K562 (cell line): ENCODE measurements at regions not wholly inside any gene's neighbourhood (a gene's known extent, or its start where the extent isn't known, plus 50 kb on each side); places are given as distances from the start of the nearest gene placed in this dataset.

ENCODE experiments used
- ATAC-seq: fragments of 200-7000 bp; cut with Tn5 transposase; 3 replicates; pipeline ENCODE4 v1.9.1; 2020; ENCODE audit warnings: moderate library complexity
- BruUV-seq: library from RNA; stranded (reverse); fragments of 400-500 nt; replicated peaks from 2 replicates; lab custom pipeline; 2021; lab: Mats Ljungman, UMichigan
- CTCF ChIA-PET: fragments of 300-600 bp; formaldehyde crosslinking; extraction: SDS; loops from one replicate; lab custom pipeline; 2021; ENCODE audit warnings: low intra/inter-chr PET ratio; lab: Yijun Ruan, JAX
- POLR2A ChIA-PET: fragments of 300-600, 350-650 bp; sonication (Branson Sonifier 250); formaldehyde crosslinking; extraction: SDS; loops from one replicate; lab custom pipeline; 2021; ENCODE audit warnings: antibody characterized with exemption, inconsistent platforms; lab: Yijun Ruan, JAX
- DNase-seq, 4 experiments: peaks; one replicate each; pipeline versions ENCODE4 v3.0.0 to v3.0.0-alpha.2; 2011 to 2018; ENCODE audit warnings: low spot score in 3 of 4, mixed read lengths in 3 of 4; ENCODE audit errors: extremely low read depth in 1 of 4
- FAIRE-seq: peaks from 2 replicates; lab custom pipeline; 2011; peaks lifted over from hg19 to GRCh38; lab: Jason Lieb, UNC
- H2AFZ ChIP-seq: 2 replicates; pipeline ENCODE4 v1.6.0; 2011; ENCODE audit warnings: low read depth, low read length, control low read depth, inconsistent platforms
- H3K27ac ChIP-seq: fragments of 200-600 bp; 3 replicates; pipeline ENCODE4 v1.8.0; 2011; ENCODE audit warnings: low read depth, mild to moderate bottlenecking, control low read depth, inconsistent platforms, low read length, moderate library complexity, mixed read lengths; ENCODE audit errors: extremely low read depth
- H3K27me3 ChIP-seq, 2 experiments: fragments of 300-600 bp in 1 of 2; 2 replicates in 1 of 2; 3 replicates in 1 of 2; pipeline versions ENCODE4 v1.6.0 to v1.8.0; 2011; ENCODE audit warnings: inconsistent platforms in 2 of 2, low read length in 2 of 2, mild to moderate bottlenecking in 1 of 2, mixed read lengths in 1 of 2, moderate library complexity in 1 of 2; ENCODE audit not compliant: control insufficient read depth in 2 of 2, insufficient read depth in 2 of 2
- H3K36me3 ChIP-seq: fragments of 300-600 bp; 3 replicates; pipeline ENCODE4 v1.8.0; 2011; ENCODE audit warnings: mild to moderate bottlenecking, low read length, inconsistent platforms; ENCODE audit not compliant: control insufficient read depth, insufficient read depth
- H3K4me1 ChIP-seq, 2 experiments: fragments of 200-600 bp in 1 of 2; replicated peaks in 1 of 2; 2 replicates in 1 of 2; 3 replicates in 1 of 2; pipeline versions ENCODE4 v1.5.1 to v1.8.0; 2011; ENCODE audit warnings: inconsistent platforms in 2 of 2, low read length in 2 of 2, mild to moderate bottlenecking in 1 of 2, mixed read lengths in 1 of 2, moderate library complexity in 1 of 2; ENCODE audit not compliant: control insufficient read depth in 2 of 2, insufficient read depth in 2 of 2
- H3K4me2 ChIP-seq: 2 replicates; pipeline ENCODE4 v1.6.1; 2011; ENCODE audit warnings: low read length, control low read depth, inconsistent platforms, mixed read lengths; ENCODE audit not compliant: insufficient read depth
- H3K4me3 ChIP-seq: fragments of 200-600 bp; sonication (generic), shearing (Covaris generic); 2 replicates; pipeline ENCODE4 v1.5.1; 2016; ENCODE audit warnings: control low read depth, inconsistent platforms
- H3K79me2 ChIP-seq: fragments of 200-600 bp; 3 replicates; pipeline ENCODE4 v1.8.0; 2011; ENCODE audit warnings: low read length, inconsistent platforms; ENCODE audit not compliant: control insufficient read depth, insufficient read depth
- H3K9ac ChIP-seq, 2 experiments: 2 replicates each; pipeline versions ENCODE4 v1.6.0 to v1.6.1; 2011; ENCODE audit warnings: low read depth in 2 of 2, low read length in 2 of 2, control low read depth in 1 of 2, inconsistent platforms in 1 of 2, mild to moderate bottlenecking in 1 of 2, mixed read lengths in 1 of 2; ENCODE audit not compliant: insufficient read depth in 1 of 2
- H3K9me1 ChIP-seq: one replicate; pipeline ENCODE4 v1.6.0; 2011; ENCODE audit warnings: inconsistent platforms, mild to moderate bottlenecking, low read length, moderate library complexity; ENCODE audit not compliant: control insufficient read depth, insufficient read depth
- H3K9me3 ChIP-seq: replicated peaks from 2 replicates; pipeline ENCODE4 v1.5.1; 2011; ENCODE audit warnings: low read depth, low read length, inconsistent platforms; ENCODE audit not compliant: control insufficient read depth, insufficient read depth
- H4K20me1 ChIP-seq: replicated peaks from 2 replicates; pipeline ENCODE4 v1.6.1; 2011; ENCODE audit warnings: low read length, inconsistent platforms, mixed read lengths; ENCODE audit not compliant: control insufficient read depth, insufficient read depth
- ELF1 ChIP-seq: fragments of 200-800 bp; sonication (Bioruptor generic); IDR thresholded peaks from 2 replicates; pipeline ENCODE4 v1.6.1; 2016; ENCODE audit warnings: missing genetic modification characterization, missing compliant biosample characterization
- GATAD2A ChIP-seq: fragments of 450-650 bp; IDR thresholded peaks from 2 replicates; pipeline ENCODE4 v1.6.1; 2017
- MIER1 ChIP-seq: fragments of 450-650 bp; IDR thresholded peaks from 2 replicates; pipeline ENCODE4 v1.6.1; 2016; ENCODE audit warnings: antibody characterized with exemption, mild to moderate bottlenecking, low read depth
- NFXL1 ChIP-seq: fragments of 450-650 bp; formaldehyde crosslinking; IDR thresholded peaks from 2 replicates; pipeline ENCODE4 v1.4.0; 2021; ENCODE audit warnings: mild to moderate bottlenecking
- RBM22 ChIP-seq: fragments of 200-400 bp; formaldehyde crosslinking; IDR thresholded peaks from 2 replicates; pipeline ENCODE4 v1.6.1; 2018; ENCODE audit warnings: low read length, low read depth; ENCODE audit not compliant: poor library complexity, severe bottlenecking
- SNIP1 ChIP-seq: fragments of 450-650 bp; IDR thresholded peaks from 2 replicates; pipeline ENCODE4 v1.7.1; 2017; ENCODE audit warnings: low read depth, mild to moderate bottlenecking
- SNRNP70 ChIP-seq: fragments of 200-400 bp; formaldehyde crosslinking; optimal IDR thresholded peaks from 2 replicates; pipeline ENCODE3; 2017; ENCODE audit warnings: low read depth, low read length
- STAT6 ChIP-seq: sonication (generic); formaldehyde crosslinking; IDR thresholded peaks from 2 replicates; pipeline ENCODE4 v1.8.1; 2023; ENCODE audit warnings: mild to moderate bottlenecking, missing genetic modification reagents
- TARDBP ChIP-seq: fragments of 450-650 bp; IDR thresholded peaks from 2 replicates; pipeline ENCODE4 v1.6.1; 2016
- ZNF143 ChIP-seq: sonication (generic); formaldehyde crosslinking; IDR thresholded peaks from 2 replicates; pipeline ENCODE4 v1.9.0; 2022; ENCODE audit warnings: mild to moderate bottlenecking, missing genetic modification reagents
- ZNF445 ChIP-seq: fragments of 250-450 bp; sonication (Bioruptor Pico); IDR thresholded peaks from 2 replicates; pipeline ENCODE4 v1.4.0; 2020; ENCODE audit warnings: low read depth, mild to moderate bottlenecking, moderate library complexity
- ZNF699 ChIP-seq: fragments of 250-450 bp; sonication (Bioruptor Pico); IDR thresholded peaks from 2 replicates; pipeline ENCODE4 v1.8.0; 2021; ENCODE audit warnings: mild to moderate bottlenecking, moderate library complexity; ENCODE audit not compliant: insufficient replicate concordance
- WGBS: fragments of 100-300 bp; shearing (Covaris generic); methylation state at CpG from one replicate; pipeline ENCODE4 v1.1.6; 2016; ENCODE audit warnings: low coverage, mixed read lengths; ENCODE audit not compliant: insufficient coverage; ENCODE audit errors: missing lambda C conversion rate; 5-methylcytosine and 5-hydroxymethylcytosine counted together
- in situ Hi-C: fragments of 300-500 bp; cut with MboI; formaldehyde crosslinking; loops from 4 replicates; pipeline ENCODE4 v1.15.0; 2018; ENCODE audit warnings: inconsistent platforms, mixed read lengths
- intact Hi-C: fragments of 100-400 bp; cut with micrococcal nuclease; formaldehyde crosslinking; loops from 2 replicates; pipeline ENCODE4 v1.14.2; 2022
- TF ChIP-seq, protein P1 (sequence below): fragments of 250-450 bp; sonication (Bioruptor Pico); IDR thresholded peaks from 2 replicates; pipeline ENCODE4 v1.5.1; 2021; ENCODE audit warnings: mild to moderate bottlenecking
- TF ChIP-seq, protein P2 (sequence below): fragments of 450-650 bp; IDR thresholded peaks from 2 replicates; pipeline ENCODE4 v1.6.1; 2017; ENCODE audit warnings: antibody characterized with exemption

GRCh38 chr5:13249854-13250253 lies 694.6 kb downstream of the DNAH5 start (continued):
- TF ChIP-seq GATAD2A = no peak
- TF ChIP-seq, protein P1, sequence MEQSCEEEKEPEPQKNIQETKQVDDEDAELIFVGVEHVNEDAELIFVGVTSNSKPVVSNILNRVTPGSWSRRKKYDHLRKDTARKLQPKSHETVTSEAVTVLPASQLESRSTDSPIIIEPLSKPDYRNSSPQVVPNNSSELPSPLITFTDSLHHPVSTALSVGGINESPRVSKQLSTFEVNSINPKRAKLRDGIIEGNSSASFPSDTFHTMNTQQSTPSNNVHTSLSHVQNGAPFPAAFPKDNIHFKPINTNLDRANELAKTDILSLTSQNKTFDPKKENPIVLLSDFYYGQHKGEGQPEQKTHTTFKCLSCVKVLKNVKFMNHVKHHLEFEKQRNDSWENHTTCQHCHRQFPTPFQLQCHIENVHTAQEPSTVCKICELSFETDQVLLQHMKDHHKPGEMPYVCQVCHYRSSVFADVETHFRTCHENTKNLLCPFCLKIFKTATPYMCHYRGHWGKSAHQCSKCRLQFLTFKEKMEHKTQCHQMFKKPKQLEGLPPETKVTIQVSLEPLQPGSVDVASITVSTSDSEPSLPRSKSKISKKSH (CRISPR knock-in tag) = no peak
- TF ChIP-seq ZNF445 (CRISPR knock-in tag) = no peak
- TF ChIP-seq RBM22 = no peak
- TF ChIP-seq STAT6 (CRISPR knock-in tag) = no peak

- Histone ChIP-seq H3K36me3 (no peaks in the 10 kb centered on the region), H4K20me1 (no peaks in the 10 kb centered on the region), H3K27ac (no peak overlapping the region), H3K9ac (no peak overlapping the region), H3K4me1 (no peaks in the 10 kb centered on the region), H3K4me3 (no peak overlapping the region), H2AFZ (no peak overlapping the region), H3K9me1 (no peaks in the 10 kb centered on the region), H3K4me2 (no peak overlapping the region), H3K27me3 (no peaks in the 10 kb centered on the region), H3K9me3 (no peaks in the 10 kb centered on the region; the same call in 1 of the 2 replicates), H3K79me2 (no peaks in the 10 kb centered on the region)
- intact Hi-C loops (no loop called here), in situ Hi-C loops (no loop called here)
- 1% methylated on average over 3 of the region's 3 CpGs for WGBS
- no TSS peak for BruUV-seq
- FAIRE-seq (no peak), DNase-seq (no peak), ATAC-seq (no peak)
- ChIA-PET POLR2A (no interaction called here), CTCF (no interaction called here)
- TF ChIP-seq NFXL1 (CRISPR knock-in tag) (no peak), SNRNP70 (no peak), ZNF143 (CRISPR knock-in tag) (no peak), TARDBP (no peak), SNIP1 (no peak), ZNF699 (CRISPR knock-in tag) (no peak), ELF1 (tag) (no peak), MIER1 (no peak)
- TF ChIP-seq, protein P2, sequence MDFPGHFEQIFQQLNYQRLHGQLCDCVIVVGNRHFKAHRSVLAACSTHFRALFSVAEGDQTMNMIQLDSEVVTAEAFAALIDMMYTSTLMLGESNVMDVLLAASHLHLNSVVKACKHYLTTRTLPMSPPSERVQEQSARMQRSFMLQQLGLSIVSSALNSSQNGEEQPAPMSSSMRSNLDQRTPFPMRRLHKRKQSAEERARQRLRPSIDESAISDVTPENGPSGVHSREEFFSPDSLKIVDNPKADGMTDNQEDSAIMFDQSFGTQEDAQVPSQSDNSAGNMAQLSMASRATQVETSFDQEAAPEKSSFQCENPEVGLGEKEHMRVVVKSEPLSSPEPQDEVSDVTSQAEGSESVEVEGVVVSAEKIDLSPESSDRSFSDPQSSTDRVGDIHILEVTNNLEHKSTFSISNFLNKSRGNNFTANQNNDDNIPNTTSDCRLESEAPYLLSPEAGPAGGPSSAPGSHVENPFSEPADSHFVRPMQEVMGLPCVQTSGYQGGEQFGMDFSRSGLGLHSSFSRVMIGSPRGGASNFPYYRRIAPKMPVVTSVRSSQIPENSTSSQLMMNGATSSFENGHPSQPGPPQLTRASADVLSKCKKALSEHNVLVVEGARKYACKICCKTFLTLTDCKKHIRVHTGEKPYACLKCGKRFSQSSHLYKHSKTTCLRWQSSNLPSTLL = no peak
Observed at GRCh38 chr5:13248253-13248652, 696.2 kb downstream of the DNAH5 start.
